Esophagus squamous epithelium (tissue), 5 donors: ENCODE measurements at regions not wholly inside any gene's neighbourhood (a gene's known extent, or its start where the extent isn't known, plus 50 kb on each side); places are given as distances from the start of the nearest gene placed in this dataset.
A peak's percentile ranks its signal among the peaks of the same experiment; 100 is the strongest.

Source experiments
- DNase-seq: peaks from one replicate; lab custom pipeline; 2025; lab: John Stamatoyannopoulos, UW
- H3K27ac ChIP-seq, 4 donors: fragments of 200-600 bp; sonication (generic); one replicate each; pipeline ENCODE4 v1.5.1; 2016 to 2019; ENCODE audit warnings: mild to moderate bottlenecking in 1 of 4
- H3K27me3 ChIP-seq, 4 donors: fragments of 200-600 bp; sonication (generic); 1 replicate in 3 of 4; 2 replicates in 1 of 4; pipeline versions ENCODE4 v1.5.1 to v1.6.0; 2017 to 2021; ENCODE audit warnings: antibody characterized with exemption in 1 of 4
- H3K36me3 ChIP-seq, 3 donors: fragments of 200-600 bp; sonication (generic); one replicate each; pipeline ENCODE4 v1.5.1; 2016 to 2019
- H3K4me1 ChIP-seq, 3 donors: fragments of 200-600 bp; sonication (generic); one replicate each; pipeline ENCODE4 v1.5.1; 2017 to 2019
- H3K4me3 ChIP-seq, 4 donors: fragments of 200-600 bp; sonication (generic); 1 replicate in 3 of 4; 2 replicates in 1 of 4; pipeline ENCODE4 v1.5.1; 2016 to 2019; ENCODE audit warnings: mild to moderate bottlenecking in 2 of 4, moderate library complexity in 1 of 4
- H3K9me3 ChIP-seq, 3 donors: fragments of 200-600 bp; sonication (generic); one replicate each; pipeline ENCODE4 v1.5.1; 2016 to 2019
- POLR2A ChIP-seq, 4 donors: fragments of 450-650 bp; IDR thresholded peaks; one replicate each; pipeline ENCODE4 v1.6.1; 2017; ENCODE audit warnings: antibody characterized with exemption in 4 of 4, mild to moderate bottlenecking in 4 of 4, moderate library complexity in 3 of 4
- WGBS, 2 donors: methylation state at CpG; one replicate each; pipeline ENCODE4 v1.1.5; 2018; 5-methylcytosine and 5-hydroxymethylcytosine counted together
- intact Hi-C: fragments of 100-400 bp; cut with DNase I; formaldehyde crosslinking; loops from one replicate; pipeline ENCODE4 v1.15.0; 2022
- TF ChIP-seq, protein P1 (sequence below), 6 experiments: fragments of 450-650 bp in 4 of 6; fragments of 200-600 bp in 2 of 6; sonication (generic) in 2 of 6; IDR thresholded peaks; one replicate each; pipeline ENCODE4 v1.5.1; 2016 to 2019; ENCODE audit warnings: antibody characterized with exemption in 6 of 6, mild to moderate bottlenecking in 4 of 6, moderate library complexity in 4 of 6
- donor health status: DM: yes; HTN: yes; CAD: no.

DNA sequence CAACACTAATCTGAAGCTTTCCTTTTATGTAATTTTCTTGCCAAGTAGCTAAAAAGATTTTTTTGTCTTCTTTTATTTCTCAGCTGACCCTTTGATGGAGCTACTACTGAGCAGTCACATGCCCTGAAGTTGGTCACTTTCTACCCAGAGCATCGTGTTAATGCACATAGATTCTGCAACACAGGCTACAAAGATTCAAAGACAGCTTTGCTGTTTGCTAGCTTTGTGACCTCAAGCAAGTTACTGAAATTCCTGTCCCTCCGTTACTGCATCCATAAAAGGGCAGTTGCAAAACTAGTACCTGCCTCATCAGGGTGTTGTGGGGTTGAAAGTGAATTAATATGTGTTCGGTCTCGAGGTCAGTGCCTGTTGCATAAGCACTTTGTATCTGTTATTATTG lies 179.9 kb downstream of the GAS1 start:
- H3K4me3 ChIP-seq, result no peak overlapping the region
- no peak for DNase-seq
- no peaks in the 10 kb centered on the region for H3K36me3 ChIP-seq
- H3K27ac ChIP-seq, result no peak overlapping the region
- H3K27me3 ChIP-seq, result no peaks in the 10 kb centered on the region
- intact Hi-C loops, result no loop called here
- TF ChIP-seq, protein P1, sequence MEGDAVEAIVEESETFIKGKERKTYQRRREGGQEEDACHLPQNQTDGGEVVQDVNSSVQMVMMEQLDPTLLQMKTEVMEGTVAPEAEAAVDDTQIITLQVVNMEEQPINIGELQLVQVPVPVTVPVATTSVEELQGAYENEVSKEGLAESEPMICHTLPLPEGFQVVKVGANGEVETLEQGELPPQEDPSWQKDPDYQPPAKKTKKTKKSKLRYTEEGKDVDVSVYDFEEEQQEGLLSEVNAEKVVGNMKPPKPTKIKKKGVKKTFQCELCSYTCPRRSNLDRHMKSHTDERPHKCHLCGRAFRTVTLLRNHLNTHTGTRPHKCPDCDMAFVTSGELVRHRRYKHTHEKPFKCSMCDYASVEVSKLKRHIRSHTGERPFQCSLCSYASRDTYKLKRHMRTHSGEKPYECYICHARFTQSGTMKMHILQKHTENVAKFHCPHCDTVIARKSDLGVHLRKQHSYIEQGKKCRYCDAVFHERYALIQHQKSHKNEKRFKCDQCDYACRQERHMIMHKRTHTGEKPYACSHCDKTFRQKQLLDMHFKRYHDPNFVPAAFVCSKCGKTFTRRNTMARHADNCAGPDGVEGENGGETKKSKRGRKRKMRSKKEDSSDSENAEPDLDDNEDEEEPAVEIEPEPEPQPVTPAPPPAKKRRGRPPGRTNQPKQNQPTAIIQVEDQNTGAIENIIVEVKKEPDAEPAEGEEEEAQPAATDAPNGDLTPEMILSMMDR (IDR thresholded peaks at IDR 0.05), result no peak
- no peak for TF ChIP-seq POLR2A (IDR thresholded peaks at IDR 0.05)
- H3K4me1 ChIP-seq, result peaks cover 0 to 11% (median 7%) of the 10 kb centered on the region in 3 donors
- no peaks in the 10 kb centered on the region for H3K9me3 ChIP-seq
- 54 to 82% methylated on average over 4 of the region's 4 CpGs for WGBS, 2 donors

DNA sequence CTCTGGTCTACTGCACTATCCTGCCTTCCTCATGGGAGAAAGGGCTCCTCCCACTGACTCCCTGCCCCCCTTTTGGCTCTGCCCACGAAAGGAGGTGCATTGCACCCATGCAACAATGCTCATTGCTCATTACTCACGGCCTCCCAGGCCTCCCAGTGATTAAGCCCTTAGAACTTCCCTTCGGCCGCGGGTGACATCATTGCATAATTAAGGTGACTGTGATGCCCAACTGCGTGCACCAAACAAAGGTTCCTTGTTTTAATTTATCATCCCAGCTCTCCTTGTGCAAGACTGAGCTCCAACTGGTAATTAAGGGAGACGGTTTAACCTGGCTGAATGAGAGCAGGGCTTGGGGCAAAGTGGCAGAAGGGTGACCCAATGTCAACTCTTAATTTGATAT lies 180.4 kb downstream of the GAS1 start:
- Histone ChIP-seq H3K4me1 (peaks cover 0 to 11% (median 7%) of the 10 kb centered on the region in 3 donors), H3K27me3 (no peaks in the 10 kb centered on the region), H3K36me3 (no peaks in the 10 kb centered on the region), H3K9me3 (no peaks in the 10 kb centered on the region), H3K4me3 (no peak overlapping the region), H3K27ac (no peak overlapping the region)
- no peak for DNase-seq
- TF ChIP-seq, protein P1 (IDR thresholded peaks at IDR 0.05), result no peak
- no peak for TF ChIP-seq POLR2A (IDR thresholded peaks at IDR 0.05)
- intact Hi-C loops, result no loop called here
- WGBS, 2 donors, result 26 to 33% methylated on average over 7 of the region's 7 CpGs

DNA sequence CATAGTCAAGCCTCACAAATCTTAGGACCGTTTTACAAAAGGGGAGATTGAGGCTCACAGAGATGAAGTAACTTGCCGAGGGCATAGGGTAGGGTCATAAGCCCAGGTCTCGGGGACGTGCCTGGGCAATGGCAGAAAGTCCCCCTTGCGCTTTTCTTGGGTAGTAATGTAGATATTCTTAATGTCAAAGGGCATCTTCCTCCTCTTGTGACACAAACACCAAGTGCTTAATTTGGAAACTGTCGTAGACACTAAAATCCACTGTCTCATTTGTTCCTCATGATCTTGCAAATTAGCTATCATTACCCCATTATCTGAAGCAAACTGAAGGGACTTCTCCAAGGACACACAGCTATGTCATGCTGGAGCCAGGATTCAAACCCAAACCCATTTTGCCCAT lies 180.8 kb downstream of the GAS1 start:
- intact Hi-C loops, result no loop called here
- H3K4me1 ChIP-seq, result peaks cover 0 to 11% (median 7%) of the 10 kb centered on the region in 3 donors
- TF ChIP-seq, protein P1 (IDR thresholded peaks at IDR 0.05), result no peak
- TF ChIP-seq POLR2A (IDR thresholded peaks at IDR 0.05), result no peak
- no peak overlapping the region for H3K27ac ChIP-seq
- H3K9me3 ChIP-seq, result no peaks in the 10 kb centered on the region
- no peaks in the 10 kb centered on the region for H3K36me3 ChIP-seq
- H3K27me3 ChIP-seq, result no peaks in the 10 kb centered on the region
- DNase-seq, result no peak
- 90 to 95% methylated on average over 6 of the region's 6 CpGs for WGBS, 2 donors
- no peak overlapping the region for H3K4me3 ChIP-seq

DNA sequence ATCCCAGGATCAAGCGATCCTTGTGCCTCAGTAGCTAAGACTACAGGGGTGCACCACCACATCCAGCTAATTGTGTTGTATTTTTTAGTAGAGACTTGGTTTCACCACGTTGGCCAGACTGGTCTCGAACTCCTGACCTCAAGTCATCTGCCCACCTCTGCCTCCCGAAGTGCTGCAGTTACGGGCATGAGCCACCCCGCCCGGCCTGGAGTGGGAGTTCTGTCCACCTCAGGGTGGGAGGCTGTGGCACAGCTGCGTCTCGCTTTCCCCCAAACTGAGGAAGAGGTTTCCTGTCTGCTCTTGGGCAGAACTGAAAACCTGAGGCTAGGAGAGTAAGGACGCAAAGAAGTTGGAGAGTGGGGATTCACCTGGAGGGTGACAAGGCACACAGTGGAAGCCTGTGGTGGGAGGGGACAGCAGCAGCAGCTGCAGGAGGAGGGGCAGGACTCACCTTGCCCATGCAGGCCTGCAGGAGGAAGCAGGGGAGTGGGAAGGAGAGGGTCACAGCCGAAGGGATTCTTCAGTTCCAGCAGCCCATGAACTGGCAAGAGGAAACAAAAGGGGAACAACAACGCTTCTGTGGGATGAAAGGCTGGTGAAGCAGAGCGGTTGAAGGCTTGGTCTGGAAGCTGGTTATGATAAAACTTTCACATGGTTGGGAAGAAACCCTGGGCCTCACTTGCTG lies 181.4 kb downstream of the GAS1 start:
- Histone ChIP-seq H3K4me1 (peaks cover 0 to 11% (median 7%) of the 10 kb centered on the region in 3 donors), H3K36me3 (no peaks in the 10 kb centered on the region), H3K9me3 (no peaks in the 10 kb centered on the region), H3K27ac (no peak overlapping the region), H3K27me3 (no peaks in the 10 kb centered on the region), H3K4me3 (no peak overlapping the region)
- WGBS, 2 donors, result 82 to 83% methylated on average over 3 to 12 of the region's 13 CpGs
- DNase-seq, result no peak
- intact Hi-C loops, result no loop called here
- TF ChIP-seq, protein P1 (IDR thresholded peaks at IDR 0.05), result no peak
- TF ChIP-seq POLR2A (IDR thresholded peaks at IDR 0.05), result no peak

DNA sequence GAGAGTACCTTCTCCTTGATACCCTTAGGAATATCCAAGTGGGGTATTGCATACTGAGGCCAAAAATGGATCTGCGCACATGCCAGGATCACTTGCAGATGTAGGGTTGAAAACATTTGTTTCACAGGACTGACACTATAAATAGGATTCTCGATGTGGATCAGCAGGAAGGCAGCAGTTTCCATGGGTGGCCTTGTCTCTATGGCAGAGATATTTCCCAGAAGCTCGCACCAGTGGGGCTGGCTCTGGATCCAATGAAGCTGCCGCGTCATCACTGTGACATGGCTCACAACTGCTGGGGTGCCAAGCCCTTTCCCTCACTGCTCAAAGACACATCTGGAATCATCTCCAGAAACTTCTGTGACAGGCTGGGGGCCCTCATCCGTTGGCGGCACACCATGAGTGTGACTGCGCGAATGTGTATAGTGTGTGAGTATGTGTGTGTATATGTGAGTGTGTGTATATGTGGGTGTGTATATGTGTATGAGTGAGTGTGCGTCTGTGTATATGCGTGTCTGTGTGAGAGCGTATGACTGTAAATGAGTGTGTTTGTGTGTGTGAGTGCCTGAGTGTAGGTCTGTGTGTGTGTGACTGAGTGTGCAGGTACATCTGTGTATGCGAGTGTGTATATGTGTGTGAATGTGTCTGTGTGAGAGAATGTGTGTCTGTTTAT lies 182.5 kb downstream of the GAS1 start:
- TF ChIP-seq POLR2A (IDR thresholded peaks at IDR 0.05), result no peak
- TF ChIP-seq, protein P1 (IDR thresholded peaks at IDR 0.05), result no peak
- Histone ChIP-seq H3K27ac (peak overlapping the region in 1 of 4 donors; percentile 34), H3K27me3 (no peaks in the 10 kb centered on the region), H3K9me3 (no peaks in the 10 kb centered on the region), H3K4me1 (peaks cover 0 to 11% (median 7%) of the 10 kb centered on the region in 3 donors), H3K36me3 (no peaks in the 10 kb centered on the region), H3K4me3 (no peak overlapping the region)
- 94 to 96% methylated on average over 6 to 13 of the region's 13 CpGs for WGBS, 2 donors
- intact Hi-C loops, result no loop called here
- no peak for DNase-seq
